GM18909 (cell line): ENCODE measurements at regions not wholly inside any gene's neighbourhood (a gene's known extent, or its start where the extent isn't known, plus 50 kb on each side); places are given as distances from the start of the nearest gene placed in this dataset.

Experiments used
- ATAC-seq: cut with Tn5 transposase; IDR thresholded peaks from one replicate; pipeline ENCODE4 v1.9.1; 2021; ENCODE audit warnings: mild to moderate bottlenecking; ENCODE audit not compliant: unreplicated experiment, poor library complexity

- ATAC-seq: no peak
Observed at GRCh38 chr18:33987206-33987605, 237.5 kb downstream of the NOL4 start.

- ATAC-seq: no peak
Observed at GRCh38 chr18:33983126-33983525, 241.6 kb downstream of the NOL4 start.

- ATAC-seq: no peak
Observed at GRCh38 chr18:33960417-33960816, 264.3 kb downstream of the NOL4 start.

GRCh38 chr18:33959609-33960008 lies 265.1 kb downstream of the NOL4 start:
- ATAC-seq: no peak

- no peak for ATAC-seq
Observed at GRCh38 chr18:33957707-33958106, 267.0 kb downstream of the NOL4 start.

- ATAC-seq: no peak
Observed at GRCh38 chr18:33951031-33951430, 273.7 kb downstream of the NOL4 start.

GRCh38 chr18:33946336-33946735 lies 278.4 kb downstream of the NOL4 start:
- no peak for ATAC-seq

- ATAC-seq: no peak
Observed at GRCh38 chr18:33944493-33944892, 280.2 kb downstream of the NOL4 start.

GRCh38 chr18:33937270-33937816 lies 287.4 kb downstream of the NOL4 start:
- no peak for ATAC-seq

GRCh38 chr18:33934258-33934657 lies 290.5 kb downstream of the NOL4 start:
- ATAC-seq: no peak

GRCh38 chr18:33928231-33928630 lies 296.5 kb downstream of the NOL4 start:
- no peak for ATAC-seq

GRCh38 chr18:33924576-33924975 lies 300.1 kb downstream of the NOL4 start:
- no peak for ATAC-seq

- ATAC-seq: no peak
Observed at GRCh38 chr18:33923980-33924379, 300.7 kb downstream of the NOL4 start.

- ATAC-seq: no peak
Observed at GRCh38 chr18:33918571-33918970, 306.1 kb downstream of the NOL4 start.

- no peak for ATAC-seq
Observed at GRCh38 chr18:33916200-33916599, 308.5 kb downstream of the NOL4 start.

GRCh38 chr18:33914399-33914798 lies 310.3 kb downstream of the NOL4 start:
- ATAC-seq: no peak

GRCh38 chr18:33906046-33906445 lies 318.7 kb downstream of the NOL4 start:
- no peak for ATAC-seq

GRCh38 chr18:33901894-33902512 lies 322.7 kb downstream of the NOL4 start:
- ATAC-seq: no peak

GRCh38 chr18:33900638-33901037 lies 322.6 kb downstream of the ASXL3 start:
- ATAC-seq: no peak

- no peak for ATAC-seq
Observed at GRCh38 chr18:33898427-33898826, 320.4 kb downstream of the ASXL3 start.

GRCh38 chr18:33878213-33878612 lies 300.2 kb downstream of the ASXL3 start:
- ATAC-seq: no peak

- no peak for ATAC-seq
Observed at GRCh38 chr18:33875029-33875565, 297.1 kb downstream of the ASXL3 start.
